ENCODE measurements at regions not wholly inside any gene's neighbourhood (a gene's known extent, or its start where the extent isn't known, plus 50 kb on each side); places are given as distances from the start of the nearest gene placed in this dataset.

DNA sequence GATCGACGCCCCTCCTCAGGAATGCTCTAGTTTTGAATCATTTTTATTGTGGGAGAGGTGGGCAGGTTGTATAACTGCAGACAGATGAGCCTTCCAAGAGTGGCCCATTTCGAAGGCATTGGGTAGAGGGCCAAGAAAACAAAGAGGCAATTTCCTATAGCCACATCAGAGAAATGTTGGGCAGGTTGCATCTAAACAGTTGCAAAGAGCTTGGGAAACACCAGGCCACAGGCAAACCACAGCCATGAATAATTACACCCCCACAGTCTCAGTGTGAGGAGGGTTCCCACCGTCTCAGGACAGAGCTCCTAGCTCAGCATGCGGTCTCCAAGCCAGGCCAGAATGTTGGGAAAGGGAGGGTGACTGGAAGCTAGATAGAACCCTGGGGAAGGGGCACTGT, 257.3 kb downstream of the ABHD5 start:
- TF ChIP-seq, protein P1, sequence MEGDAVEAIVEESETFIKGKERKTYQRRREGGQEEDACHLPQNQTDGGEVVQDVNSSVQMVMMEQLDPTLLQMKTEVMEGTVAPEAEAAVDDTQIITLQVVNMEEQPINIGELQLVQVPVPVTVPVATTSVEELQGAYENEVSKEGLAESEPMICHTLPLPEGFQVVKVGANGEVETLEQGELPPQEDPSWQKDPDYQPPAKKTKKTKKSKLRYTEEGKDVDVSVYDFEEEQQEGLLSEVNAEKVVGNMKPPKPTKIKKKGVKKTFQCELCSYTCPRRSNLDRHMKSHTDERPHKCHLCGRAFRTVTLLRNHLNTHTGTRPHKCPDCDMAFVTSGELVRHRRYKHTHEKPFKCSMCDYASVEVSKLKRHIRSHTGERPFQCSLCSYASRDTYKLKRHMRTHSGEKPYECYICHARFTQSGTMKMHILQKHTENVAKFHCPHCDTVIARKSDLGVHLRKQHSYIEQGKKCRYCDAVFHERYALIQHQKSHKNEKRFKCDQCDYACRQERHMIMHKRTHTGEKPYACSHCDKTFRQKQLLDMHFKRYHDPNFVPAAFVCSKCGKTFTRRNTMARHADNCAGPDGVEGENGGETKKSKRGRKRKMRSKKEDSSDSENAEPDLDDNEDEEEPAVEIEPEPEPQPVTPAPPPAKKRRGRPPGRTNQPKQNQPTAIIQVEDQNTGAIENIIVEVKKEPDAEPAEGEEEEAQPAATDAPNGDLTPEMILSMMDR (optimal IDR thresholded peaks at IDR 0.05 in 1 of 3, IDR thresholded peaks at IDR 0.05 in 1 of 3, conservative IDR thresholded peaks at IDR 0.05 in 1 of 3; ENCODE audit: extremely low read depth in 1 of 3, insufficient read depth in 2 of 3, low read length in 3 of 3) = no peak
- TF ChIP-seq EZH2 (IDR thresholded peaks at IDR 0.05; ENCODE audit: low read length) = no peak
- no peaks in the 10 kb centered on the region for H4K20me1 ChIP-seq (ENCODE audit: control insufficient read depth, extremely low read depth, insufficient read depth, low read length)
- no peak overlapping the region for H3K4me2 ChIP-seq (ENCODE audit: control insufficient read depth, extremely low read depth, insufficient read depth, low read depth, low read length)
- no peaks in the 10 kb centered on the region for H3K4me1 ChIP-seq (ENCODE audit: control insufficient read depth, extremely low read depth, insufficient read depth, low read length)
- no peak overlapping the region for H2AFZ ChIP-seq (ENCODE audit: control insufficient read depth, low read length)
- no peaks in the 10 kb centered on the region for H3K27me3 ChIP-seq (ENCODE audit: control insufficient read depth, extremely low read depth, insufficient read depth, low read length)
- DNase-seq (ENCODE audit: low read depth, low spot score) = no peak
- no peaks in the 10 kb centered on the region for H3K79me2 ChIP-seq (ENCODE audit: control insufficient read depth, insufficient read depth, low read length)
- dilution Hi-C loops (cut with MboI; ENCODE audit: extremely low pct_ligation_motif_present, low sequenced_read_pairs) = no loop called here
- H3K36me3 ChIP-seq (ENCODE audit: control insufficient read depth in 2 of 2, extremely low read depth in 1 of 2, insufficient read depth in 2 of 2, low read length in 2 of 2) = no peaks in the 10 kb centered on the region
- H3K9me3 ChIP-seq (ENCODE audit: control insufficient read depth, low read depth, low read length) = no peaks in the 10 kb centered on the region
- H3K27ac ChIP-seq (ENCODE audit: control insufficient read depth, insufficient read depth, low read length) = no peak overlapping the region
- no peak overlapping the region for H3K4me3 ChIP-seq (ENCODE audit: control insufficient read depth in 2 of 3, extremely low read depth in 1 of 3, insufficient read depth in 2 of 3, low read depth in 1 of 3, low read length in 3 of 3)
- FAIRE-seq = no peak
- no peaks in the 10 kb centered on the region for H3K9me1 ChIP-seq (ENCODE audit: control insufficient read depth, extremely low read depth, insufficient read depth, low read length)
- H3K9ac ChIP-seq (ENCODE audit: control insufficient read depth, extremely low read depth, insufficient read depth, low read length) = no peak overlapping the region

DNA sequence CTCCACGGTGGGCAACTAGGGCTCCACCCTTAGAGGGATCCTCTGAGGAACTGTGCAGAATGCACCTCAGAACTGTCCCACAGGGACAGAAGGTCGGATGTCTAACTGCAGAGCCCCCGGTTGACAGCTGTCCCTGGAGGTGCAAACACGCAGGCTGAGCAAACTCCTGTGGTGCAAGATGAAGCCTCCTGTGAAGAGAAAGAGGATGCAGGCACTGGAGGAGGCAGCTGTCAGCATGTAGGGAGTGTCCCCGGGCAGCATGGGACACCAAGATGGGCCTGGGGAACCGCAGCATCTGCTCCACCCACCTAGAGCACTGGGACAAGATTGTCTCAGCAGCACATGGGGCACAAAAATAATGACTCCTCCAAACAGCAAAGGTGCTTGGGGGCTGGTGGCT, 258.9 kb downstream of the ABHD5 start:
- no peaks in the 10 kb centered on the region for H4K20me1 ChIP-seq (ENCODE audit: control insufficient read depth, extremely low read depth, insufficient read depth, low read length)
- no peak overlapping the region for H3K9ac ChIP-seq (ENCODE audit: control insufficient read depth, extremely low read depth, insufficient read depth, low read length)
- no peak for DNase-seq (ENCODE audit: low read depth, low spot score)
- H2AFZ ChIP-seq (ENCODE audit: control insufficient read depth, low read length) = no peak overlapping the region
- H3K36me3 ChIP-seq (ENCODE audit: control insufficient read depth in 2 of 2, extremely low read depth in 1 of 2, insufficient read depth in 2 of 2, low read length in 2 of 2) = no peaks in the 10 kb centered on the region
- no peaks in the 10 kb centered on the region for H3K9me1 ChIP-seq (ENCODE audit: control insufficient read depth, extremely low read depth, insufficient read depth, low read length)
- H3K4me1 ChIP-seq (ENCODE audit: control insufficient read depth, extremely low read depth, insufficient read depth, low read length) = no peaks in the 10 kb centered on the region
- TF ChIP-seq, protein P1 (optimal IDR thresholded peaks at IDR 0.05 in 1 of 3, IDR thresholded peaks at IDR 0.05 in 1 of 3, conservative IDR thresholded peaks at IDR 0.05 in 1 of 3; ENCODE audit: extremely low read depth in 1 of 3, insufficient read depth in 2 of 3, low read length in 3 of 3) = no peak
- no peak for TF ChIP-seq EZH2 (IDR thresholded peaks at IDR 0.05; ENCODE audit: low read length)
- dilution Hi-C loops (cut with MboI; ENCODE audit: extremely low pct_ligation_motif_present, low sequenced_read_pairs) = no loop called here
- H3K27me3 ChIP-seq (ENCODE audit: control insufficient read depth, extremely low read depth, insufficient read depth, low read length) = no peaks in the 10 kb centered on the region
- no peaks in the 10 kb centered on the region for H3K9me3 ChIP-seq (ENCODE audit: control insufficient read depth, low read depth, low read length)
- no peak for FAIRE-seq
- no peak overlapping the region for H3K4me3 ChIP-seq (ENCODE audit: control insufficient read depth in 2 of 3, extremely low read depth in 1 of 3, insufficient read depth in 2 of 3, low read depth in 1 of 3, low read length in 3 of 3)
- H3K4me2 ChIP-seq (ENCODE audit: control insufficient read depth, extremely low read depth, insufficient read depth, low read depth, low read length) = no peak overlapping the region
- H3K27ac ChIP-seq (ENCODE audit: control insufficient read depth, insufficient read depth, low read length) = no peak overlapping the region
- no peaks in the 10 kb centered on the region for H3K79me2 ChIP-seq (ENCODE audit: control insufficient read depth, insufficient read depth, low read length)

All from keratinocyte (primary cell).